ENCODE measurements at regions not wholly inside any gene's neighbourhood (a gene's known extent, or its start where the extent isn't known, plus 50 kb on each side); places are given as distances from the start of the nearest gene placed in this dataset.

DNA sequence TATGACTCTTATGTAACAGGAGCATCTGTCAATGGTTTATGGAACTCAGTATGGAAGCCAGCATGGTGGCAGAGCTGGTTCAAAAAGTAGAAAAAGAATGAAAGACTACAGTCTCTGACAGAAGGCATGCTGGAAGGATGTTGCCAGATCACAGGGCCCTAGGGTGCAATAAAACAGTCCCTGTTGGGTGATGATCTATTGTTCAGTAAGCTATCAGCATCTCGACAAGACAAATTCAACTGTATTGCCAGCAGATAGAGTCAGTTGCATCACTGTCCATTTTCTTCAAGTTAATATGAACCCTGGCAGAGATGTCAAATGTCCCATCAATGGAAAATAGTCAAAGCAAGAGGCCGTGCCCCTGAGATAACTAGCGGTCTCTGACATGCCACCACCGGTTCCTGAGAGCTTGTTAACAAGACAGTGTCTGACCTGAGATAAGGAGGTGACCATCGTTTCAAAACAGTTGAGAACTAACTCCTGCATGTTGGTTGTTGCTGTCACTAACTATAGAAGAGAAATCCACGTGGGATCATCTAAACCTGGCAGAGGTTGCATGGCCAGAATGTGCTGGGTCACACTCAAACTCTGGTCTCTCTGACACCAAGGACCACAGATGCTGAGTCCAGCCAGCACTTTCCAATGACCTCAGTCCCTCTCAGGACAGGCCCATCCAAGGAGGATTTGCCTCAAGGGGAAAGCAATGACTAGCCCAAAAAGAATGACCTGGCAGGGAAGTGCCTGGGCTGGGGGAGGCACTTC, 125.9 kb downstream of the RIPK4 start:
- TF ChIP-seq, protein P1, sequence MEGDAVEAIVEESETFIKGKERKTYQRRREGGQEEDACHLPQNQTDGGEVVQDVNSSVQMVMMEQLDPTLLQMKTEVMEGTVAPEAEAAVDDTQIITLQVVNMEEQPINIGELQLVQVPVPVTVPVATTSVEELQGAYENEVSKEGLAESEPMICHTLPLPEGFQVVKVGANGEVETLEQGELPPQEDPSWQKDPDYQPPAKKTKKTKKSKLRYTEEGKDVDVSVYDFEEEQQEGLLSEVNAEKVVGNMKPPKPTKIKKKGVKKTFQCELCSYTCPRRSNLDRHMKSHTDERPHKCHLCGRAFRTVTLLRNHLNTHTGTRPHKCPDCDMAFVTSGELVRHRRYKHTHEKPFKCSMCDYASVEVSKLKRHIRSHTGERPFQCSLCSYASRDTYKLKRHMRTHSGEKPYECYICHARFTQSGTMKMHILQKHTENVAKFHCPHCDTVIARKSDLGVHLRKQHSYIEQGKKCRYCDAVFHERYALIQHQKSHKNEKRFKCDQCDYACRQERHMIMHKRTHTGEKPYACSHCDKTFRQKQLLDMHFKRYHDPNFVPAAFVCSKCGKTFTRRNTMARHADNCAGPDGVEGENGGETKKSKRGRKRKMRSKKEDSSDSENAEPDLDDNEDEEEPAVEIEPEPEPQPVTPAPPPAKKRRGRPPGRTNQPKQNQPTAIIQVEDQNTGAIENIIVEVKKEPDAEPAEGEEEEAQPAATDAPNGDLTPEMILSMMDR (IDR thresholded peaks at IDR 0.05; ENCODE audit: low read depth, low read length, poor library complexity, severe bottlenecking), result no peak
- TF ChIP-seq EZH2phosphoT487 (IDR thresholded peaks at IDR 0.05; ENCODE audit: borderline replicate concordance, low read length), result no peak
